PFSK-1 (cell line): ENCODE measurements at regions not wholly inside any gene's neighbourhood (a gene's known extent, or its start where the extent isn't known, plus 50 kb on each side); places are given as distances from the start of the nearest gene placed in this dataset.

ENCODE experiments used
- FOXP2 ChIP-seq: optimal IDR thresholded peaks from 2 replicates; pipeline ENCODE3; 2011; ENCODE audit warnings: borderline replicate concordance, control low read depth, inconsistent platforms; ENCODE audit not compliant: insufficient read depth; ENCODE audit errors: extremely low read length, extremely low read depth
- POLR2AphosphoS5 ChIP-seq: IDR thresholded peaks from 2 replicates; pipeline ENCODE4 v1.6.1; 2012; ENCODE audit warnings: low read depth, mild to moderate bottlenecking, control low read depth, low read length, moderate library complexity
- REST ChIP-seq, 2 experiments: IDR thresholded peaks; 2 replicates each; pipeline versions ENCODE4 v1.6.1 to v1.8.0; 2011 to 2012; ENCODE audit warnings: low read depth in 2 of 2, low read length in 2 of 2, control low read depth in 1 of 2, inconsistent platforms in 1 of 2, mild to moderate bottlenecking in 1 of 2, moderate library complexity in 1 of 2; ENCODE audit not compliant: insufficient read depth in 1 of 2
- SIN3A ChIP-seq: IDR thresholded peaks from 2 replicates; pipeline ENCODE4 v1.6.1; 2012; ENCODE audit warnings: mild to moderate bottlenecking, low read length, moderate library complexity, borderline replicate concordance; ENCODE audit not compliant: insufficient read depth
- TAF1 ChIP-seq: IDR thresholded peaks from 2 replicates; pipeline ENCODE4 v1.6.1; 2012; ENCODE audit warnings: low read length, control low read depth, borderline replicate concordance; ENCODE audit not compliant: insufficient read depth

- no peak for TF ChIP-seq FOXP2
- no peak for TF ChIP-seq POLR2AphosphoS5
- TF ChIP-seq REST (IDR thresholded peaks at IDR 0.05; ENCODE audit: insufficient read depth in 1 of 2, low read depth in 2 of 2, low read length in 2 of 2): no peak
- no peak for TF ChIP-seq TAF1
- TF ChIP-seq SIN3A: no peak
Measured at GRCh38 chr2:236653863-236654262, 84.2 kb downstream of the ACKR3 start.

GRCh38 chr2:236654496-236654895, 84.9 kb downstream of the ACKR3 start:
- TF ChIP-seq SIN3A (no peak), FOXP2 (no peak), POLR2AphosphoS5 (no peak), TAF1 (no peak), REST (IDR thresholded peaks at IDR 0.05; ENCODE audit: insufficient read depth in 1 of 2, low read depth in 2 of 2, low read length in 2 of 2) (no peak)

- TF ChIP-seq SIN3A: no peak
- TF ChIP-seq FOXP2: no peak
- TF ChIP-seq POLR2AphosphoS5: no peak
- no peak for TF ChIP-seq TAF1
Measured at GRCh38 chr2:236656166-236656565, 86.5 kb downstream of the ACKR3 start.

GRCh38 chr2:236656721-236657120, 87.1 kb downstream of the ACKR3 start:
- TF ChIP-seq TAF1 (no peak), REST (IDR thresholded peaks at IDR 0.05; ENCODE audit: insufficient read depth in 1 of 2, low read depth in 2 of 2, low read length in 2 of 2) (no peak), FOXP2 (no peak), POLR2AphosphoS5 (no peak), SIN3A (no peak)

GRCh38 chr2:236657215-236657614, 87.6 kb downstream of the ACKR3 start:
- no peak for TF ChIP-seq POLR2AphosphoS5
- TF ChIP-seq TAF1: no peak
- no peak for TF ChIP-seq FOXP2
- no peak for TF ChIP-seq SIN3A
- no peak for TF ChIP-seq REST (IDR thresholded peaks at IDR 0.05; ENCODE audit: insufficient read depth in 1 of 2, low read depth in 2 of 2, low read length in 2 of 2)

- TF ChIP-seq TAF1 (no peak), SIN3A (no peak), REST (IDR thresholded peaks at IDR 0.05; ENCODE audit: insufficient read depth in 1 of 2, low read depth in 2 of 2, low read length in 2 of 2) (no peak), FOXP2 (no peak), POLR2AphosphoS5 (no peak)
Measured at GRCh38 chr2:236657801-236658200, 88.2 kb downstream of the ACKR3 start.
